SU-DHL-6 (cell line): ENCODE measurements at regions not wholly inside any gene's neighbourhood (a gene's known extent, or its start where the extent isn't known, plus 50 kb on each side); places are given as distances from the start of the nearest gene placed in this dataset.

Experiments
- CTCF ChIP-seq: fragments of 200-600 bp; sonication (generic); IDR thresholded peaks from one replicate; pipeline ENCODE4 v1.5.1; 2017; ENCODE audit warnings: antibody characterized with exemption, mild to moderate bottlenecking, low read length, moderate library complexity; ENCODE audit not compliant: insufficient read depth, poor library complexity, severe bottlenecking
- EZH2phosphoT487 ChIP-seq: fragments of 200-600 bp; sonication (generic), shearing (Covaris generic); conservative IDR thresholded peaks from 2 replicates; pipeline ENCODE4 v1.6.1; 2018; ENCODE audit warnings: mild to moderate bottlenecking, antibody characterized with exemption, low read length, moderate library complexity, mixed read lengths

DNA sequence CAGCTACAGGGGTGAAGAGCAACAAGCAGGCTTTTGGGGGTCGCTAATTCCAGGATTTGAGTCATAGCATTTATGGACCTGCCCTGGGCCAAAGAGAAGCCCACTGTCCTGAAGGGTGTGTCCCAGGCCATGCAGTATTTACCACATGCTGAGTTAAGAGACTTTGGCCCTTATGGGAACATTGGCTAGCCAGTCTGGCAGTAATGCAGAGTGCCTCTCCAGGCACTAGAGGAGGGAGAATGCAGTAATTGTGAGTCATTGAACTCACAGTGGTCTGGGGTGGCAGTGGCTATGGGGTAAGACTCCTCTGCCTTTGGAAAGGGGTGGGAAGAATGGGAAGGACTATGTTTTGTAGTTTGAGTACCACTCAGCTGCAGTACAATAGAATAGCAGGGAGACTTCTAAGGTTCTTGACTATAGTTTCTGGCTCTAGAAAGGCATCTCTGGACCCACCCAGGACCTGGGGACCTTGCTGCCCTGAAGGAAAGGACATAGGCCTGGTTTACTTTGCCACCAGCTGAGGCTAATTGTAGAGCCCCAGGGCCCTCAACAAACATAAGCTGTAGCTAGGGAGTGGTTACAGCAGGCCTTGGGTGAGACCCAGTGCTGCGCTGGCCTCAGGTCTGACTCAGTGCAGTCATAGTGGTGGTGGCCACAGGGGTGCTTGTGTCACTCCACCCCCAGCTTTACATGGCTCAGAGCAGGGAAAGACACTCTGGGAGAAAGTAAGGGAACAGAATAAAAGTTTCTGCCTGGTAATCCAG is 520.9 kb downstream of the HTR1B start:
- TF ChIP-seq CTCF (no peak), EZH2phosphoT487 (no peak)
